H1 (cell line): ENCODE measurements at regions not wholly inside any gene's neighbourhood (a gene's known extent, or its start where the extent isn't known, plus 50 kb on each side); places are given as distances from the start of the nearest gene placed in this dataset.

Experiments
- CHD2 ChIP-seq: IDR thresholded peaks from 2 replicates; pipeline ENCODE4 v1.6.1; 2012; ENCODE audit warnings: low read length, improper control_type of control experiment
- POLR2AphosphoS5 ChIP-seq: IDR thresholded peaks from 2 replicates; pipeline ENCODE4 v1.6.1; 2011; ENCODE audit warnings: low read depth, low read length
- RAD21 ChIP-seq, 2 experiments: IDR thresholded peaks in 1 of 2; conservative IDR thresholded peaks in 1 of 2; 2 replicates each; pipeline ENCODE4 v1.6.1; 2011; ENCODE audit warnings: low read depth in 2 of 2, low read length in 2 of 2, improper control_type of control experiment in 1 of 2, inconsistent platforms in 1 of 2, mild to moderate bottlenecking in 1 of 2, moderate library complexity in 1 of 2
- TF ChIP-seq, protein P1 (sequence below), 3 experiments: IDR thresholded peaks; 1 replicate in 2 of 3; 2 replicates in 1 of 3; pipeline versions ENCODE4 v1.5.1 to v1.6.1; 2011; ENCODE audit warnings: low read length in 3 of 3, mild to moderate bottlenecking in 3 of 3, inconsistent platforms in 2 of 3, low read depth in 1 of 3, moderate library complexity in 1 of 3; ENCODE audit not compliant: insufficient read depth in 1 of 3; ENCODE audit errors: control extremely low read depth in 1 of 3

DNA sequence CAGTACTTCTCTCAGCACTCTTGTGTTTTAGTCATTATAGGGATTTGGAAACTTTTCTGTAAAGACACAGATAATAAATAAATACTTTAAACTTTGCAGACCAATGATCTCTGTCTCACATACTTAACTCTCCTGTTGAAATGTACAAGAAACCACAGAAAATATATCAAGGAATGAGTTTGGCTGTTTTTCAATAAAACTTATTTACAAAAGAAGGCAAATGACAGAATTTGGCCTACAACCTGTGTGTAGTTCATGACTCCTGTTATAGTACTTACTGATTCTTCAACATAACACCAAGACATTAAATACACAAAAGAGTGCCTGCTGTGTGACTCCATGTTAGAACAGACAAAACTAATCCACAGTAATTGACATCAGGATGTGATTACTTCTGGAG is 510.0 kb upstream of the PHF14 start:
- TF ChIP-seq POLR2AphosphoS5 (no peak), CHD2 (no peak), RAD21 (IDR thresholded peaks at IDR 0.05 in 1 of 2, conservative IDR thresholded peaks at IDR 0.05 in 1 of 2; ENCODE audit: low read depth in 2 of 2, low read length in 2 of 2) (no peak)
- TF ChIP-seq, protein P1, sequence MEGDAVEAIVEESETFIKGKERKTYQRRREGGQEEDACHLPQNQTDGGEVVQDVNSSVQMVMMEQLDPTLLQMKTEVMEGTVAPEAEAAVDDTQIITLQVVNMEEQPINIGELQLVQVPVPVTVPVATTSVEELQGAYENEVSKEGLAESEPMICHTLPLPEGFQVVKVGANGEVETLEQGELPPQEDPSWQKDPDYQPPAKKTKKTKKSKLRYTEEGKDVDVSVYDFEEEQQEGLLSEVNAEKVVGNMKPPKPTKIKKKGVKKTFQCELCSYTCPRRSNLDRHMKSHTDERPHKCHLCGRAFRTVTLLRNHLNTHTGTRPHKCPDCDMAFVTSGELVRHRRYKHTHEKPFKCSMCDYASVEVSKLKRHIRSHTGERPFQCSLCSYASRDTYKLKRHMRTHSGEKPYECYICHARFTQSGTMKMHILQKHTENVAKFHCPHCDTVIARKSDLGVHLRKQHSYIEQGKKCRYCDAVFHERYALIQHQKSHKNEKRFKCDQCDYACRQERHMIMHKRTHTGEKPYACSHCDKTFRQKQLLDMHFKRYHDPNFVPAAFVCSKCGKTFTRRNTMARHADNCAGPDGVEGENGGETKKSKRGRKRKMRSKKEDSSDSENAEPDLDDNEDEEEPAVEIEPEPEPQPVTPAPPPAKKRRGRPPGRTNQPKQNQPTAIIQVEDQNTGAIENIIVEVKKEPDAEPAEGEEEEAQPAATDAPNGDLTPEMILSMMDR (IDR thresholded peaks at IDR 0.05; ENCODE audit: control extremely low read depth in 1 of 3, insufficient read depth in 1 of 3, low read depth in 1 of 3, low read length in 3 of 3): no peak
